ENCODE measurements at regions not wholly inside any gene's neighbourhood (a gene's known extent, or its start where the extent isn't known, plus 50 kb on each side); places are given as distances from the start of the nearest gene placed in this dataset.

DNA sequence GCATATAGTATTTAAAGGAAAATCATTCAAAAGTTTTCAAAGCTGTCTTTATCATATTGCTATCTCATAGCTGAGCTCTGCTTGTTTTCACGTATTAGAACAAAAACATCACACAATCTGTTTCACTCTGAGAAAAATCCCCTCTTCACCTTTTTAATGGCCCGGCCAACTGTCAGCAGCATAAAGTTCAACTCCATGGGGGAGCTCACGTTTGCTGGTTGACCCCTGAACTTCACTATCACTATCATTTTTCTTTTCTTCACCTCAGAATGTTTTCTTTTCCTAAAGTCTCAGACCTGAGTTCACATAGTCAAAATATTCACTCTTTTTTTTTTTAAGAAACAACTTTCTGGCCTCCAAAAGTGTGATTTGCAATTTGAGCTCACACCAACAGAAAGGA, 374.4 kb upstream of the MARCKS start:
- no peak overlapping the region for H3K4me3 ChIP-seq (ENCODE audit: low read depth, low read length)
- TF ChIP-seq, protein P1, sequence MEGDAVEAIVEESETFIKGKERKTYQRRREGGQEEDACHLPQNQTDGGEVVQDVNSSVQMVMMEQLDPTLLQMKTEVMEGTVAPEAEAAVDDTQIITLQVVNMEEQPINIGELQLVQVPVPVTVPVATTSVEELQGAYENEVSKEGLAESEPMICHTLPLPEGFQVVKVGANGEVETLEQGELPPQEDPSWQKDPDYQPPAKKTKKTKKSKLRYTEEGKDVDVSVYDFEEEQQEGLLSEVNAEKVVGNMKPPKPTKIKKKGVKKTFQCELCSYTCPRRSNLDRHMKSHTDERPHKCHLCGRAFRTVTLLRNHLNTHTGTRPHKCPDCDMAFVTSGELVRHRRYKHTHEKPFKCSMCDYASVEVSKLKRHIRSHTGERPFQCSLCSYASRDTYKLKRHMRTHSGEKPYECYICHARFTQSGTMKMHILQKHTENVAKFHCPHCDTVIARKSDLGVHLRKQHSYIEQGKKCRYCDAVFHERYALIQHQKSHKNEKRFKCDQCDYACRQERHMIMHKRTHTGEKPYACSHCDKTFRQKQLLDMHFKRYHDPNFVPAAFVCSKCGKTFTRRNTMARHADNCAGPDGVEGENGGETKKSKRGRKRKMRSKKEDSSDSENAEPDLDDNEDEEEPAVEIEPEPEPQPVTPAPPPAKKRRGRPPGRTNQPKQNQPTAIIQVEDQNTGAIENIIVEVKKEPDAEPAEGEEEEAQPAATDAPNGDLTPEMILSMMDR (conservative IDR thresholded peaks at IDR 0.05; ENCODE audit: low read depth, low read length): no peak
- no peak for DNase-seq (ENCODE audit: low read depth)

DNA sequence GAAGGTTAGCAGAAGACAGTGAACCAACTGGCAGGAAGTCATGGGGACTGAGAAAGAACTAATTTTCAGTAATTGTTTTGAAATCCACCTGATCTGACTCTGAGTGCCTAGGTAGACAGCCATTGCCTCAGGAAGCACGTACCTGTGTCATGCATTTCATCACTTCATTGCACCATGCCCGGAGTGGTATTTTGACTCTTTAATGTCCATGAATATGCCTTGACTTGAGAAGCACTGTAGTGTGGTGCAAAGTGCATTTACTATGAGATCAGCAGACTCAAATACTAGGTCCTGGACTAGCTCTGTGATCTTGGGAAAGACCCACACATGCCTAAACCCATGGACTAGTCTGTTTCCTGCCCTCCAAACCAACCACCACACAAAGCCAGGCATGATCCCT, 370.9 kb upstream of the MARCKS start:
- no peak overlapping the region for H3K4me3 ChIP-seq (ENCODE audit: low read depth, low read length)
- no peak for DNase-seq (ENCODE audit: low read depth)
- TF ChIP-seq, protein P1 (conservative IDR thresholded peaks at IDR 0.05; ENCODE audit: low read depth, low read length): no peak

DNA sequence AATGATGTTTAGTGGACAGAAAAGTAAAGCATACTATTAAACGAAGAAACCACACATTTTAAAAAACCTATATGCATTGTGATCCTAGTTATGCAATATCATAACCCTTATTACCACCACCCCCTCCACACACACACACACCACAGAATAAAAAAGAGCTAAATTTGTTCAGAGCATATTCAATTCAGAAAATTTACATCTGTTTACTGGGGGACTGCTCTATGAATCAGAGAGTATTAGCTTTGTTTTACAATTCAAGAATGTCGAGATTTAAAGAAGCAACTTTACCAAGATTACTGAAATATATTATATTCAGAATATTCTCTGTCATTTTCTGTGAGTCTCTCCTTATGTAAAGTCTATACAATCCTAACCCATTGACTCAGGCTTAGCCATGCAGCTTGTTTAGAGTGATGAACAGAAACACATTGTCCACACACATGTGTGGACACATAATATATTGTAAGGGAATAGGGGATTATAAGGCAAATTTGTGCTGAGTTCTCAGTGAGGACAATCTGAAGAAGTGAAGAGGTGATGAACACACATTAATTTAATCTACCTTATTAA, 369.6 kb upstream of the MARCKS start:
- no peak overlapping the region for H3K4me3 ChIP-seq (ENCODE audit: low read depth, low read length)
- no peak for DNase-seq (ENCODE audit: low read depth)
- TF ChIP-seq, protein P1 (conservative IDR thresholded peaks at IDR 0.05; ENCODE audit: low read depth, low read length): no peak

DNA sequence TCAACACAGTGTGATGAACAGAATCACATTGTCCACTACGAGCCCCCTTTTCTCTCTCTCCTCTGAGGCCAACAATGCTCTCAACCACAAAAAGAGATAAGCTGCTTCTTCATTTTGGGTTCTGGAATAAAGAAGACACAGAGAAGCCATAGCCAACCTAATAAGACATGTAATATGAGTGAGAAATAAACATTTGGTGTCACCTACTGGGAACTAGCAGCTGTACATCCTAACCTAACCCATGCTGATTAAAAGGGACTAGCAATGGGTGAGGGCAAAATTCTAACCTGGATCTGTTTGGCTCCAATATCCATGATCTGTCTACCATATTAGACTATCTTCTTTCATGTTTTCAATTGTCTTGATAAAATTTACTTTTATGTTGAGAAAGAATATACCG, 369.1 kb upstream of the MARCKS start:
- TF ChIP-seq, protein P1 (conservative IDR thresholded peaks at IDR 0.05; ENCODE audit: low read depth, low read length): peak; percentile 10
- no peak overlapping the region for H3K4me3 ChIP-seq (ENCODE audit: low read depth, low read length)
- no peak for DNase-seq (ENCODE audit: low read depth)

DNA sequence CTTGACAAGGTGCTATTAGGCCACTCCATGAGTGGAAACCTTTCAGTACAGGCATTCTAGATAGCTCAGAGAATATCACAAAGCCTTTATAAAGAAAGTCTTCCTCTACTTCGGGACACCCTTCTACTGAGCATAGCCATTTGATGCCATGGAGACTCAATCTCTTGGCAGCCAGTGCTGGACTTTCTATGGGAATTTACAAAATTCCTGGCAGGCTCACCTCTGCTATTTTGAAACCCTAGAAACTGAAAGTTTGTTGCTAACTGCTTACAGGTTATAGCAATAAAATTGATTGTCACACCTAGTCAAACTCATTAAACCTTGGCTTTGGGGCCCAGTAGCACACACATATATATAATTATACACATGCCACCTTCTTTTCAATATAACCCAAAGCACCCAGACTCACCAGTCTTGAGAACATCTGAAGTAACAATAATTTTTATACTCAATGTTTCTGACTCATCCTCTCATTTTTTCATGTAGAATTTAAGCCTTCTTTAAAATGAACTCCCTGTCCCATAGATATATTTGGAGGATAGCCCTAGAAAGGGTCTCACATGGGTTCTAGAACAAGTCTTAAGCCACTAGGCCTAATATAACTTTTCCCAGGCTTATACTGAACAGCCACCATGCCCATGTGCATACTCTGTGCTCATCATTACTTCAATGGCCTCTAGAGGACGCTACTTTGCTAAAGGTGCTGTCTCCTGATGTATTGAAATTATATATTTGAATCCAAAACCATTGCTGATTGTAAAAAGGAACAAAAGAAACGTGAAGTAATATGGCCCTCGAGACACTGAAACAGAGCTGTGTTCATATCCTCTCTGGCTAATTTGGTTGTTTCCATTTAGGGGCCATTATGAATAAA, 368.1 kb upstream of the MARCKS start:
- TF ChIP-seq, protein P1 (conservative IDR thresholded peaks at IDR 0.05; ENCODE audit: low read depth, low read length): peak; percentile 35
- DNase-seq (ENCODE audit: low read depth): no peak
- H3K4me3 ChIP-seq (ENCODE audit: low read depth, low read length): no peak overlapping the region

DNA sequence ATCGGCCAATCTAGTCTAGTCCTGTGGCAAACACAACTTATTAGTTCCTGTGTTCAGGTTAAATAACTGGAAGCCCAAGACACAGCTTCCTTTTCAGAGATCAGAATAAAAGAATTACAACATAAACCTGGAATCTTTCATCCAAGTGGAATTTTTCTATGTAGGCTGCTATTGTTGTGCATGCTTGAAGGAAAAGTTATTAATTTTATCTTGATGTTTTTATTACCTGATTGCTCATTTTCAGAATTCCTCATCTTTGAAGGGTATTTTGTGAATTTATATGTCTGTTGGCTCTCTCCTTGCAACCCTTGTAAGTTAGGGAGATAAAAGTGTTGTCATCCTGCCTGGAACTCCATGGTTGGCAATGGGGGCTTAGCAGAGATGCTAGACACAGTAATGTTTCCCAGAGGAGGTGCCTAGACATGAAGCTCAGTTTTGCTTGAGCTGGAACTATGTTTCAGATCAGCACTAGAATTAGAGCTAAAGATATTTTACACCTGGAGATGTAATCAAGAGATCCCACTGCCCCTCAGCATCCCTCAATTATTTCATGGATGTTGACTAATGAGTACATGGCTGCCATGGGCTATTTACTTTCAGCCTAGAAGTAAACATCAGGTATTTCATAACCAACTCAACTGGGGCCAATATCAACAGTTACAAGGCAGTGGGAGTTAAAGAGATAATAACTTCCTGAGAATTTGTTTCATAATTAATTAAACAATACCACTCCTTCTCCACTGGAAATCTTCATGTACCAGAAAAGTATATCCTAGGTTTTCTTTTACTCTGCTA, 367.0 kb upstream of the MARCKS start:
- TF ChIP-seq, protein P1 (conservative IDR thresholded peaks at IDR 0.05; ENCODE audit: low read depth, low read length): no peak
- no peak for DNase-seq (ENCODE audit: low read depth)
- H3K4me3 ChIP-seq (ENCODE audit: low read depth, low read length): no peak overlapping the region
